ENCODE measurements at regions not wholly inside any gene's neighbourhood (a gene's known extent, or its start where the extent isn't known, plus 50 kb on each side); places are given as distances from the start of the nearest gene placed in this dataset.

DNA sequence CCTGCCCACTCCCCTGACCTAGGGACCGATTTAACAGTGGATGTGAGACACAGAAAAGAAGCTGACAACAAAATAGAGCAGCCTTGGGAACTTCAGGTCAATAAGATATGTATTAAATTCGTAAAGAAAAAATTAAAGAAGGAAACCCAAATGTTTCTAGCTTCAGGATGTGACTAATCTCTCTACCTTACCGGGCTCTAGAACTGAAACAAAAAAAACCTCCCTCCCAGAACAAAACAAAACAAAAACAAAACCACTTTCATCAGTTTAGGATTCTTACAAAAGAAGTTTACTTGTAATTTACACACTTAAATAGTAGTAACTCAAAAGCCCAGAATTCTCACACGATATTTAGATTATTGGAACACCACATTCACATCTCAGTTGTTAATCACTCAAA lies 185.8 kb upstream of the RPS6KA3 start:
- POLR2A ChIA-PET: no interaction called here
- no peaks in the 10 kb centered on the region for H3K36me3 ChIP-seq (ENCODE audit: control insufficient read depth, insufficient read depth, low read length)
- CTCF ChIA-PET: interaction anchor here (0.8 kb wide), 1 partner anchor 199 kb away, joined by 3 read pairs; no protein-coding TSS in a partner anchor
- no peak for TF ChIP-seq CTCF (IDR thresholded peaks at IDR 0.05; ENCODE audit: insufficient read depth, low read depth, low read length)
- no peak overlapping the region for H3K4me3 ChIP-seq (ENCODE audit: low read depth, low read length)
- no peaks in the 10 kb centered on the region; the same call in 1 of the 2 replicates for H3K27me3 ChIP-seq (ENCODE audit: control insufficient read depth, insufficient read depth, low read length)
- no peak for DNase-seq (ENCODE audit: low read depth)

- DNase-seq (ENCODE audit: low read depth): no peak
- ChIA-PET POLR2A (no interaction called here), CTCF (interaction anchor here (0.8 kb wide), 1 partner anchor 199 kb away, joined by 3 read pairs; no protein-coding TSS in a partner anchor)
- Histone ChIP-seq H3K36me3 (ENCODE audit: control insufficient read depth, insufficient read depth, low read length) (no peaks in the 10 kb centered on the region), H3K27me3 (ENCODE audit: control insufficient read depth, insufficient read depth, low read length) (no peaks in the 10 kb centered on the region; the same call in 1 of the 2 replicates), H3K4me3 (ENCODE audit: low read depth, low read length) (no peak overlapping the region)
- no peak for TF ChIP-seq CTCF (IDR thresholded peaks at IDR 0.05; ENCODE audit: insufficient read depth, low read depth, low read length)
Measured at GRCh38 chrX:20451929-20452328, 185.2 kb upstream of the RPS6KA3 start.

DNA sequence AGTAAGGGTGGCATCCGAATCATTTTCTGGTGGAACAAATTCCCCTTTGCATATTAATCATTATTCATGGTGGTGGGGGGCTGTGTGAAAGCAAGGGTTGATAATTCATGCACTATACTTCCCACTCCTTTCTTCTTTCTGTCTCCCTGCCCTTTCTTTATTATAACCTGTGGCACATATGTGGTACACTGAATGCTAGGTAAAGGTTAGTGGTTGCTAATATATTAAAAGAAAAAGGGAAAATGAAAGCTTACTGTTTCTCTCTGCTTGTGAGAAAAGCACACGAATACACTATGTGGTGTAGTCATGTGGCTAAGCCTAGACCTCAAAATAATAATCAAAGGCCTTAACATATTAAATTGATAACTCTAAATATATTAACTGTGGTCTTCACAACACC lies 178.4 kb upstream of the RPS6KA3 start:
- ChIA-PET POLR2A (no interaction called here), CTCF (interaction anchor here (0.6 to 2.4 kb wide), 2 partner anchors 176 to 192 kb away, joined by 4 to 12 read pairs; no protein-coding TSS in a partner anchor)
- Histone ChIP-seq H3K36me3 (ENCODE audit: control insufficient read depth, insufficient read depth, low read length) (no peaks in the 10 kb centered on the region), H3K27me3 (ENCODE audit: control insufficient read depth, insufficient read depth, low read length) (no peaks in the 10 kb centered on the region; the same call in 1 of the 2 replicates), H3K4me3 (ENCODE audit: low read depth, low read length) (no peak overlapping the region)
- no peak for DNase-seq (ENCODE audit: low read depth)
- TF ChIP-seq CTCF (IDR thresholded peaks at IDR 0.05; ENCODE audit: insufficient read depth, low read depth, low read length): no peak

DNA sequence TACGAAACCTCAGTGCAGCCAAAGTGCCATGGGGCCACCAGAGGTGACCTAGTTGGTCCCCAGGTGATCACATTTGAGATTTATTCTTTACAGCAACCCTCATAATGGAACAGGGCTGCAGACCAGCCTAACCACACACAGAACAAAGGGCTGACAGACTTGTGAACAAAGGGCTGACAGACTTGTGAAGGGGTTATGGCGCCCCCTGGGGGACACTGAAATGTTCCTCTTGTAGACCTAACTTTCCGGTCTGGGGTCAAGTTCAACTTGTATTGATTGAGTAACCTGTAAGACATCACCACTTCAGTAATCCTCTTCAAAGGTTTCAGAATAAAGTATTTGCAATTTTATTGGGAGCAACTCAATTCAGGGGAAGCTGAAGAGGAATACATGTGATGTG lies 175.9 kb upstream of the RPS6KA3 start:
- CTCF ChIA-PET: interaction anchor here (0.7 to 1.0 kb wide), 2 partner anchors 8 to 190 kb away, joined by 3 read pairs; no protein-coding TSS in a partner anchor
- TF ChIP-seq CTCF (IDR thresholded peaks at IDR 0.05; ENCODE audit: insufficient read depth, low read depth, low read length): peak; percentile 62
- DNase-seq (ENCODE audit: low read depth): no peak
- no peaks in the 10 kb centered on the region for H3K27me3 ChIP-seq (ENCODE audit: control insufficient read depth, insufficient read depth, low read length)
- H3K4me3 ChIP-seq (ENCODE audit: low read depth, low read length): no peak overlapping the region
- no peaks in the 10 kb centered on the region for H3K36me3 ChIP-seq (ENCODE audit: control insufficient read depth, insufficient read depth, low read length)
- POLR2A ChIA-PET: no interaction called here

- no peaks in the 10 kb centered on the region for H3K27me3 ChIP-seq (ENCODE audit: control insufficient read depth, insufficient read depth, low read length)
- no peak for TF ChIP-seq CTCF (IDR thresholded peaks at IDR 0.05; ENCODE audit: insufficient read depth, low read depth, low read length)
- ChIA-PET CTCF (interaction anchor here (1.0 to 1.8 kb wide), 2 partner anchors 175 to 188 kb away, joined by 3 to 4 read pairs; partner anchors contain the start of gene RPS6KA3), POLR2A (no interaction called here)
- H3K36me3 ChIP-seq (ENCODE audit: control insufficient read depth, insufficient read depth, low read length): no peaks in the 10 kb centered on the region
- H3K4me3 ChIP-seq (ENCODE audit: low read depth, low read length): no peak overlapping the region
- no peak for DNase-seq (ENCODE audit: low read depth)
Measured at GRCh38 chrX:20441123-20441522, 174.4 kb upstream of the RPS6KA3 start.

Measured in BJ (cell line).